ENCODE measurements at regions not wholly inside any gene's neighbourhood (a gene's known extent, or its start where the extent isn't known, plus 50 kb on each side); places are given as distances from the start of the nearest gene placed in this dataset.
"Not testable (repeated sequence)": the region's sequence is repeated elsewhere in the genome, so short reads cannot be mapped to it uniquely, and the experiment has no call there.

GRCh38 chr7:16965697-16966096, 83.9 kb upstream of the AGR3 start:
- TF ChIP-seq EZH2 (IDR thresholded peaks at IDR 0.05; ENCODE audit: low read length, missing control alignments), result not testable (repeated sequence)
- TF ChIP-seq, protein P1, sequence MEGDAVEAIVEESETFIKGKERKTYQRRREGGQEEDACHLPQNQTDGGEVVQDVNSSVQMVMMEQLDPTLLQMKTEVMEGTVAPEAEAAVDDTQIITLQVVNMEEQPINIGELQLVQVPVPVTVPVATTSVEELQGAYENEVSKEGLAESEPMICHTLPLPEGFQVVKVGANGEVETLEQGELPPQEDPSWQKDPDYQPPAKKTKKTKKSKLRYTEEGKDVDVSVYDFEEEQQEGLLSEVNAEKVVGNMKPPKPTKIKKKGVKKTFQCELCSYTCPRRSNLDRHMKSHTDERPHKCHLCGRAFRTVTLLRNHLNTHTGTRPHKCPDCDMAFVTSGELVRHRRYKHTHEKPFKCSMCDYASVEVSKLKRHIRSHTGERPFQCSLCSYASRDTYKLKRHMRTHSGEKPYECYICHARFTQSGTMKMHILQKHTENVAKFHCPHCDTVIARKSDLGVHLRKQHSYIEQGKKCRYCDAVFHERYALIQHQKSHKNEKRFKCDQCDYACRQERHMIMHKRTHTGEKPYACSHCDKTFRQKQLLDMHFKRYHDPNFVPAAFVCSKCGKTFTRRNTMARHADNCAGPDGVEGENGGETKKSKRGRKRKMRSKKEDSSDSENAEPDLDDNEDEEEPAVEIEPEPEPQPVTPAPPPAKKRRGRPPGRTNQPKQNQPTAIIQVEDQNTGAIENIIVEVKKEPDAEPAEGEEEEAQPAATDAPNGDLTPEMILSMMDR (conservative IDR thresholded peaks at IDR 0.05 in 1 of 2, IDR thresholded peaks at IDR 0.05 in 1 of 2; ENCODE audit: low read depth in 1 of 2, low read length in 2 of 2), result not testable (repeated sequence)

Data from fibroblast of lung (primary cell).